ENCODE measurements at regions not wholly inside any gene's neighbourhood (a gene's known extent, or its start where the extent isn't known, plus 50 kb on each side); places are given as distances from the start of the nearest gene placed in this dataset.

DNA sequence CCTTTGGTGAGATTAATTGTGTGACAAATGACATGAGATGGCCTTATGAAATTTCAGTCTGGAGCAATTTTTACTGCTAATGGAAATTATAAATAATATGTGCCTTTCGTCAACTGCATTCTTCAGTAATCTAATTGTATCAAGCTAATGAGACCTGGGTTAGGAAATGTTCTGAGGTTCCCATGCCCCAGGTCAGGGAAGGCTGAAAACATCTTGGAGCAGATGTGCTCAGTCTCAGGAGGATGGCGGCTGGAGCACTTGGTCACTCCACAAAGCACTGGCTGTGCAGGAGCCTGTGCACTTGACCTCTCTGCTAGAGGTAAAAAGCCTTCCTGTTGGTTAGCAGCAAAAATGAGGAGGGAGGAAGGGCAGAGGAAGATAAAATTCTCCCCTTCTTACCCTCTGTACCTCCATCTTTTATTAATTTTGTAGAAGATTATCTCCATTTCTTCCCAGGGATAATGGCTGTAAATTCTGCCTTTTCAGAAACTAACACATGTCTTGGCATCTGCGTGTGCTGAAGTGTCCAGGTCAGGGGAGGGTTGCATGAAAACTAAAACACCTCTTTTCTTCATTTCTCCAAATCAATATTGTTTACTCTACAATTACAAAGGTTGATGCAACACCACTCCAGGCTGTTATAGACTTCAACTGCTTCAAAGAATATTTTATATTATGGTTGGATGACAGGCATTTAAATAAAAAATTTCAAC is 1606.4 kb upstream of the ACVR2A start:
- Histone ChIP-seq H3K36me3 (ENCODE audit: control insufficient read depth, insufficient read depth, low read length) (no peaks in the 10 kb centered on the region), H3K27ac (ENCODE audit: low read depth, low read length) (no peak overlapping the region), H3K9ac (ENCODE audit: low read length) (no peak overlapping the region), H3K27me3 (ENCODE audit: control insufficient read depth, insufficient read depth, low read length) (no peaks in the 10 kb centered on the region), H3K4me1 (ENCODE audit: control insufficient read depth, insufficient read depth, low read length) (no peaks in the 10 kb centered on the region), H3K4me3 (ENCODE audit: low read length) (no peak overlapping the region)

DNA sequence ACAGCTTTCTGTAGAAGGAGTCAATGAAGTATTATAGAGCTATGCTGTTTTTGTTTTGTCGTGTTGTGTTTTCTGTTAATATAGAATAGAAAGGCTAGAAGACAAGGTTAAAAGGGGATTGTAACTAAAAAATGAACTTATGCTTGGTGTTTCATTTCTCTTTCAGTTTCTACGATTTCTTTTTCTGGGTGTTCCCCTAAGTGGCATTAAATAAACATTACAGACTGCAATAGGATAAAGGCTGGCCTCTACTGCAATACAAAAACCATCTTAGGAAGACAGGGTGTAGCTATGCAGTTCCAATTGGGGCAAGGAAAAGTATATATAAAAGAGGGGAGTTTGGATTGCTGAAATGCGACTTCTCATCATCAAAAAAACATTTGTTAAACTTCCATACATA is 1609.7 kb upstream of the ACVR2A start:
- no peak overlapping the region for H3K27ac ChIP-seq (ENCODE audit: low read depth, low read length)
- H3K4me3 ChIP-seq (ENCODE audit: low read length): no peak overlapping the region
- no peaks in the 10 kb centered on the region for H3K4me1 ChIP-seq (ENCODE audit: control insufficient read depth, insufficient read depth, low read length)
- no peaks in the 10 kb centered on the region for H3K36me3 ChIP-seq (ENCODE audit: control insufficient read depth, insufficient read depth, low read length)
- H3K9ac ChIP-seq (ENCODE audit: low read length): no peak overlapping the region
- no peaks in the 10 kb centered on the region for H3K27me3 ChIP-seq (ENCODE audit: control insufficient read depth, insufficient read depth, low read length)

GRCh38 chr2:146229508-146230155 is 1615.2 kb upstream of the ACVR2A start:
- Histone ChIP-seq H3K4me3 (ENCODE audit: low read length) (no peak overlapping the region), H3K36me3 (ENCODE audit: control insufficient read depth, insufficient read depth, low read length) (no peaks in the 10 kb centered on the region), H3K4me1 (ENCODE audit: control insufficient read depth, insufficient read depth, low read length) (no peaks in the 10 kb centered on the region), H3K27ac (ENCODE audit: low read depth, low read length) (no peak overlapping the region), H3K27me3 (ENCODE audit: control insufficient read depth, insufficient read depth, low read length) (no peaks in the 10 kb centered on the region), H3K9ac (ENCODE audit: low read length) (no peak overlapping the region)

DNA sequence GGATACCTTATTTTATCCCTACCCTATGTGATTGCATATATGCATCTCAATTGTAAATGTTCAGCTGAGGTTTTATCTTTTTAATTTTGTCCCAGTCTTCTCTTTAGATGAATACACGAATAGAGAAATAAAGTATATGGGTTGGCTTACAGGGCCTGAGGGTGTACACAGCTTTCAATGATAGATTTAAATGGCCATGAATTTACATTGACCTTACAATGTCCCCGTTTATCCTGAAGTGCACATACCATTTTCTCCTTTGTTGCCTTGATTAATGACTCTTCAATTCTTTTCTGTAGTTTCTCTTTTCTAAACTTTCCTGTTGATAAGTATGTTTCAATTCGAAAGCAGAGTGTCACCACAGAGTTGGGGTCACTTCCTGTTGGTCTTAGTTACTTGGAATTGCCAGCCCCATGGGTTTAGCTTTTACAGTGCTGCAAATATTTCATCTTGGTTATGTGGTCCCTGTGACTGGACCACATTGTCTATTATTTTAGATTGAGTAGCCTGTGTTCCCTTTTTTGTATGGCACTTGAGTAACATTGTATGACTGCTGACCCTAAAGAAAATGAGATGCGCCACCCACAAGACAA is 1616.3 kb upstream of the ACVR2A start:
- no peaks in the 10 kb centered on the region for H3K4me1 ChIP-seq (ENCODE audit: control insufficient read depth, insufficient read depth, low read length)
- no peaks in the 10 kb centered on the region for H3K27me3 ChIP-seq (ENCODE audit: control insufficient read depth, insufficient read depth, low read length)
- no peaks in the 10 kb centered on the region for H3K36me3 ChIP-seq (ENCODE audit: control insufficient read depth, insufficient read depth, low read length)
- H3K9ac ChIP-seq (ENCODE audit: low read length): no peak overlapping the region
- no peak overlapping the region for H3K27ac ChIP-seq (ENCODE audit: low read depth, low read length)
- no peak overlapping the region for H3K4me3 ChIP-seq (ENCODE audit: low read length)

DNA sequence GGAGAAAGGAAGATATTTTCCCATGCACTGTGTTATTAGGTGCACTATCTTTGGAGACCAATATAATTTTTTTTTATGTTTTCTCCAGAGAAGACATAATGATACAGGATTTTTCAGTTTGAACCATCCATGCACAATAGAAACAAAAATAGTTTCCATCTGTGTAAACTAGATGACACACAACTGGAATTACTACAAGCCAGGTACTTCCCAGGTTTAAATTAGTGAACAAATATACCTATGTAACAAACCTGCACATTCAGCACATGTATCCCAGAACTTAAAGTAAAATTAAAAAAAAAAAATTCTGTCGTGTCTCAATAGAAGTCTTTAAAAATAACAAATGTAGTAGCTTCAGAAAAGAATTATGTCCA is 1616.8 kb upstream of the ACVR2A start:
- Histone ChIP-seq H3K27me3 (ENCODE audit: control insufficient read depth, insufficient read depth, low read length) (no peaks in the 10 kb centered on the region), H3K9ac (ENCODE audit: low read length) (no peak overlapping the region), H3K27ac (ENCODE audit: low read depth, low read length) (no peak overlapping the region), H3K4me1 (ENCODE audit: control insufficient read depth, insufficient read depth, low read length) (no peaks in the 10 kb centered on the region), H3K36me3 (ENCODE audit: control insufficient read depth, insufficient read depth, low read length) (no peaks in the 10 kb centered on the region), H3K4me3 (ENCODE audit: low read length) (no peak overlapping the region)

GRCh38 chr2:146227152-146228019 is 1617.4 kb upstream of the ACVR2A start:
- no peak overlapping the region for H3K27ac ChIP-seq (ENCODE audit: low read depth, low read length)
- no peaks in the 10 kb centered on the region for H3K36me3 ChIP-seq (ENCODE audit: control insufficient read depth, insufficient read depth, low read length)
- no peaks in the 10 kb centered on the region for H3K4me1 ChIP-seq (ENCODE audit: control insufficient read depth, insufficient read depth, low read length)
- no peak overlapping the region for H3K4me3 ChIP-seq (ENCODE audit: low read length)
- H3K9ac ChIP-seq (ENCODE audit: low read length): no peak overlapping the region
- H3K27me3 ChIP-seq (ENCODE audit: control insufficient read depth, insufficient read depth, low read length): no peaks in the 10 kb centered on the region

DNA sequence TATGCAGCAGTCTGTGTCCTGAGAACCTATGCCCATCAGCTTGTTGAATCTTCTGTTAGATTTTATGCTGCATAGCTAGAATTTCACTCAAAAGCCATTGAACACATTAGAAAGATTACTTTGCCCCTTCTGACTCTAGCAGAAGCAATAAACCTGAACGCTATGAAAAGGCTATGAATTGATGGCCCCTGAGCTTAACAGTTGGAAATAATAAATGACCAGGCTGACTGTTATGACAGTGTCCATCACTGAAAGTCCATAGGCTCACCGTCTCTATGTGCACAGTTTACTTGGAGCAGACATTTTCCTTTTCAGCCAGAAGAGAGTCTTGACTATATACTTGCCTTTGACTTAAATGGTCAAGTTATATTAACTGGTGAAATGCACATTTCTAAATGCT is 1618.8 kb upstream of the ACVR2A start:
- no peaks in the 10 kb centered on the region for H3K27me3 ChIP-seq (ENCODE audit: control insufficient read depth, insufficient read depth, low read length)
- H3K27ac ChIP-seq (ENCODE audit: low read depth, low read length): no peak overlapping the region
- H3K4me3 ChIP-seq (ENCODE audit: low read length): no peak overlapping the region
- no peak overlapping the region for H3K9ac ChIP-seq (ENCODE audit: low read length)
- H3K36me3 ChIP-seq (ENCODE audit: control insufficient read depth, insufficient read depth, low read length): no peaks in the 10 kb centered on the region
- no peaks in the 10 kb centered on the region for H3K4me1 ChIP-seq (ENCODE audit: control insufficient read depth, insufficient read depth, low read length)

GRCh38 chr2:146221826-146222225 is 1623.0 kb upstream of the ACVR2A start:
- Histone ChIP-seq H3K36me3 (ENCODE audit: control insufficient read depth, insufficient read depth, low read length) (no peaks in the 10 kb centered on the region), H3K27ac (ENCODE audit: low read depth, low read length) (no peak overlapping the region), H3K4me1 (ENCODE audit: control insufficient read depth, insufficient read depth, low read length) (no peaks in the 10 kb centered on the region), H3K4me3 (ENCODE audit: low read length) (no peak overlapping the region), H3K27me3 (ENCODE audit: control insufficient read depth, insufficient read depth, low read length) (no peaks in the 10 kb centered on the region), H3K9ac (ENCODE audit: low read length) (no peak overlapping the region)

GRCh38 chr2:146220957-146221356 is 1623.9 kb upstream of the ACVR2A start:
- no peak overlapping the region for H3K4me3 ChIP-seq (ENCODE audit: low read length)
- no peak overlapping the region for H3K9ac ChIP-seq (ENCODE audit: low read length)
- H3K27ac ChIP-seq (ENCODE audit: low read depth, low read length): no peak overlapping the region
- no peaks in the 10 kb centered on the region for H3K36me3 ChIP-seq (ENCODE audit: control insufficient read depth, insufficient read depth, low read length)
- H3K4me1 ChIP-seq (ENCODE audit: control insufficient read depth, insufficient read depth, low read length): no peaks in the 10 kb centered on the region
- H3K27me3 ChIP-seq (ENCODE audit: control insufficient read depth, insufficient read depth, low read length): no peaks in the 10 kb centered on the region

- H3K4me3 ChIP-seq (ENCODE audit: low read length): no peak overlapping the region
- no peak overlapping the region for H3K27ac ChIP-seq (ENCODE audit: low read depth, low read length)
- H3K4me1 ChIP-seq (ENCODE audit: control insufficient read depth, insufficient read depth, low read length): no peaks in the 10 kb centered on the region
- H3K27me3 ChIP-seq (ENCODE audit: control insufficient read depth, insufficient read depth, low read length): no peaks in the 10 kb centered on the region
- no peaks in the 10 kb centered on the region for H3K36me3 ChIP-seq (ENCODE audit: control insufficient read depth, insufficient read depth, low read length)
- no peak overlapping the region for H3K9ac ChIP-seq (ENCODE audit: low read length)
Observed at GRCh38 chr2:146214394-146214929, 1630.4 kb upstream of the ACVR2A start.

- Histone ChIP-seq H3K36me3 (ENCODE audit: control insufficient read depth, insufficient read depth, low read length) (no peaks in the 10 kb centered on the region), H3K4me3 (ENCODE audit: low read length) (no peak overlapping the region), H3K4me1 (ENCODE audit: control insufficient read depth, insufficient read depth, low read length) (no peaks in the 10 kb centered on the region), H3K27ac (ENCODE audit: low read depth, low read length) (no peak overlapping the region), H3K9ac (ENCODE audit: low read length) (no peak overlapping the region), H3K27me3 (ENCODE audit: control insufficient read depth, insufficient read depth, low read length) (no peaks in the 10 kb centered on the region)
Observed at GRCh38 chr2:146213674-146214073, 1631.2 kb upstream of the ACVR2A start.

DNA sequence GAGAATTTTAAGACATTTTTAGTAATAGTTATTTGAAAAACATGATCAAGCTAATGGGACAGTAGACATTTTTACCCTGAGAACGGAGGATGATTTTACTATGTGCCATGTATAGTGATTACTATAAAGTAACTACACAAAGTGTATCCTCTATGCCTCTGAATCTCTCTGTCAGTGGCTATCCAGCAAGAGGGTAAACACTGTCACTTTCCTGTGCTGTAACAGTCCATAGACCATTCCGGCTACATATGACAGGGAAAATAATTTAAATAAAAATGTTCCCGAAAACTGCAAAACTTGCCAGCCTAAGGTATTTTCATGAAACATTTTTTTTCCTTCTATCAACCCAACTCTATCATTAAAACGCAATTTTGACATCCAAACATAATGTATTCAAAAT is 1632.2 kb upstream of the ACVR2A start:
- no peaks in the 10 kb centered on the region for H3K36me3 ChIP-seq (ENCODE audit: control insufficient read depth, insufficient read depth, low read length)
- H3K4me1 ChIP-seq (ENCODE audit: control insufficient read depth, insufficient read depth, low read length): no peaks in the 10 kb centered on the region
- no peak overlapping the region for H3K27ac ChIP-seq (ENCODE audit: low read depth, low read length)
- H3K9ac ChIP-seq (ENCODE audit: low read length): no peak overlapping the region
- H3K27me3 ChIP-seq (ENCODE audit: control insufficient read depth, insufficient read depth, low read length): no peaks in the 10 kb centered on the region
- no peak overlapping the region for H3K4me3 ChIP-seq (ENCODE audit: low read length)

Data from rectal smooth muscle tissue (tissue), 1 donor.